SW480 (cell line): ENCODE measurements at regions not wholly inside any gene's neighbourhood (a gene's known extent, or its start where the extent isn't known, plus 50 kb on each side); places are given as distances from the start of the nearest gene placed in this dataset.

Experiments
- DNase-seq: peaks from one replicate; pipeline ENCODE4 v3.0.0-alpha.2; 2016; ENCODE audit warnings: low spot score

DNA sequence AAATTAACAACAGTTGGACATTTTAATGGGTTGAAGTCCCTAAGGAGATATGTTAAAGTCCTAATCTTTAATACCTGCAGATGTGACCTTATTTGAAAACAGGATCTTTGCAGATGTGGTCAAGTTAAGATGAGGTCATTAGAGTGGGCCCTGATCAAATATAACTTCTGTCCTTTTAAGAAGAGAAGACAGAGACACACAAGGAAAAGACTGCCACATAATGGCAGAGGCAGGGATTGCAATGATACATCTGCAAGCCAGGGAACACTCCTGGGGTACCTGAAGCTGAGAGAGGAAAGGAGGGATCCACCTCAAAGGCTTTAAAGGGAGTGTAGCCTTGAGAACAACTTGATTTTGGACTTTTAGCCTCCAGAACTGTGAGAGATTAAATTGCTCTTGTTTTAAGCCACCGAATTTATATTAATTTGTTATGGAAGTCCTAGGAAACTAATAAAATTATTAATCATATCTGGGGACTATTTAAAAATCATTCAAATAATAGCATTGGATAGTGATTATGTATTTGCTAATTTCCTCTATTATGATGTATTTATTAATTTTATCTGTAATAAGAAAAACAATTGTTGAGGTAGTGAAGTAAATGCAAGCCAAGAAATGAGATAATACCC, 700.0 kb upstream of the PCDH15 start:
- DNase-seq: peak; percentile 28

DNA sequence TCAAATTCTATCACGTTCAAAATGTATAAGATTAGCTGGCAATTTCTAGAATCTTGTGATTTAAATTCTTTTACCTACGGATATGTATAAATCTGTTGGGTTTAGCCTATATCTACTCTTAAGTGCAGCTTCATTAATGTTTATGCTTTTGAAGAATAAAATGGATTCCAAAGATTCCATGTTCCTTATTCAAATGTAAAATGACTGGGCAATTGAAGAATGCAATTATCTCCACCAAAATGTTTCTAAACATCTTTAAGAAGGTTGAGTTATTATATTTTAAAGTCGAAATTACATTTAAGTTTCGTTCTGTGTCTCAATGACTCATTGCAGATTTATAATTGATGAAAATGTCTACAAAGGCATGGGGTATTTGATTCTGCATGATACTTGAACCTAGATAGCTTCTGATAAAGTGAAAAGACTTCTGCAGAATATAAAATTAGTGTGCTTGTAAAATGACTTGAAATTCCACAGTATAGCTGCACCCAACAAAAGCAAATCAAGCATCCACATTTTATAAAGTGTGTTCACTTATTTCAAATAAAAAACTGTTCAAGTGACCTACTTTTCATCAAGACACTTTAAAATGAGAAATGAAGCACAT, 697.0 kb upstream of the PCDH15 start:
- DNase-seq: no peak

- no peak for DNase-seq
These were observed 694.5 kb upstream of the PCDH15 start for GRCh38 chr10:55495555-55495954.

DNA sequence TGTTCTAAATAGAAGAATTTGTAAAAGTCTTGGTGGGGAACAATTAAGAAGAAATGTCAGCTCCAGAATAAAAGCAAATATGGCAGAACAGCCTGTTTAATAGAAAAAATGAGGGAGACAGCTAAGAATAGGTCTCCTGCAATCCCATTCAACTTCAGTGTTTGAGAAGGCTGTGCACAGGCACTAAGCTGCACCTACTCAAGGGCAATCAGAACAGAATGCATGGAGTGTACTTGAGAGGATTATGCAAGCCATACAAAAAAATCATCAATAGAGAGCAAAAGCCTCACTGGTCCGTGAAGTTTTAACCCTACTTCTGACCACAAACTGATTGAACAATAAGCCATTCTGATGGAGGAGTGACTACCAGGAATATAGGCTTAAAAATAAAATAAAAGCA, 690.7 kb upstream of the PCDH15 start:
- no peak for DNase-seq

GRCh38 chr10:55485827-55486226, 684.8 kb upstream of the PCDH15 start:
- no peak for DNase-seq

GRCh38 chr10:55476129-55476528, 675.1 kb upstream of the PCDH15 start:
- DNase-seq: no peak

- no peak for DNase-seq
These were observed 673.2 kb upstream of the PCDH15 start for GRCh38 chr10:55474258-55474657.

DNA sequence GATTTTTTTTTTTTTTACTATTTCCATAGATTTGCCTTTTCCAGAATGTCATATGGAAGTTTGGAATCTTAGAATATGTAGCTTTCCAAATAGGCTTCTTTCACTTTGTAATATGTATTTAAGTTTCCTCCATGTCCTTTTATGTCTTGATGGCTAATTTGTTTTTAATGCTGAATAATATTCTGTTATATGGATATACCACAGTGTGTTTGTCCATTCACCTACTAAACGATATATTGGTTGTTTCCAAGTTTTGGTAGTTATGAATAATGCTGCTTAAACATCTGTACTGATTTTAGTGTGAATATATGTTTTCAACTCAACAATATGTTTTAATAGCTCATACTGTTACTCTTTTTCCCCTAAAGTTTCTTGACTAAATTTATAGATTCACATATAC, 669.8 kb upstream of the PCDH15 start:
- no peak for DNase-seq

DNA sequence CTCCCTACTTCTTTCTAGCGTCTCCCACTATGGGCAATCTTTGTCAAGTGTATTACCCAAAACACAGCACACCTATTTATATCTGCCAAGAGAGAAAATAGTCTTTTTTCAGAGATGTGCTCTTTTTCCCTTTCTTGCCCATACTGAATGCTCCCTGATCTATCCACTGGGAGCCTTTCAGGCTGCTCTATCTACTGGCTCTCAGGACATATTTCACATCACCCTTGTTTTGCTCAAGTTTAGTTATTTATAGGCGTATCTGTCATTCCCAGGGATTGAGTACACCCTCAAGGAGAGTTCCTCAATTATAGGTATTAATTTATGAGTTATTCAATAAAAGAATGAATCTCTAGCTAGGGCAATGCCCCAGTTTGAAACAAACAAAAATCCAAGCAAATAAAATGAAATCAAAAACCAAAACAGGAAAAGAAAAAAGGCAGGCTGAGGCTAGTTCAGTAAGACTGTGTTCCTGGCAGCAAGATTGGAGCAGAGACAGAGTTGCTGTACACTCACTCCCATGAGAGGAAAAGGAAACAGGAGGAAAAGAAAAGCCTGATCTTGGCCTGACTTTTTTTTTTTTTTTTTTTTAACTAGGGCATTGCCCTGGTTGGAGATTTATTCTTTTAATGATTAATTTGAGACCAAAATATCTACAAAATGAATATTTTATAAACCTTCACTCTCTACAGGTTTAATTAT, 665.9 kb upstream of the PCDH15 start:
- DNase-seq: no peak

DNA sequence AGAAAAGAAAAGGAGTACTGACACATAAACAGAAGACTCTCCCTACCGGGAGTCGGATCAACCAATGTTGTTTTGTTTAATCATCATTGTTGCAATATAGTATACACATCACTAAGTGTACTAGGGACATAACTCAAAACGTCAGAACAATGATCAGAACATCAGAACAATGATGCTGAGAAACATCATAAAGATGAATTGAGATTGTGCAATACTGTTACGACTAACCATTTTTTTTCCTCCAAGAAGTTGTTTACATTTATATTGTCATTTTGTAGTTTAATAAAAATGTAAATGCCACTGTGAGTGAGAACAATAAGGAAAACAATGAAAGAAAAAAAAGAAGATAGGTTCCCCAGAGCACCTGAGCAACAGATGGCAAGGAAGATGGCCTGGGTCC, 663.1 kb upstream of the PCDH15 start:
- DNase-seq: no peak

- DNase-seq: no peak
These were observed 659.0 kb upstream of the PCDH15 start for GRCh38 chr10:55460008-55460407.

- no peak for DNase-seq
These were observed 649.0 kb upstream of the PCDH15 start for GRCh38 chr10:55449981-55450380.

DNA sequence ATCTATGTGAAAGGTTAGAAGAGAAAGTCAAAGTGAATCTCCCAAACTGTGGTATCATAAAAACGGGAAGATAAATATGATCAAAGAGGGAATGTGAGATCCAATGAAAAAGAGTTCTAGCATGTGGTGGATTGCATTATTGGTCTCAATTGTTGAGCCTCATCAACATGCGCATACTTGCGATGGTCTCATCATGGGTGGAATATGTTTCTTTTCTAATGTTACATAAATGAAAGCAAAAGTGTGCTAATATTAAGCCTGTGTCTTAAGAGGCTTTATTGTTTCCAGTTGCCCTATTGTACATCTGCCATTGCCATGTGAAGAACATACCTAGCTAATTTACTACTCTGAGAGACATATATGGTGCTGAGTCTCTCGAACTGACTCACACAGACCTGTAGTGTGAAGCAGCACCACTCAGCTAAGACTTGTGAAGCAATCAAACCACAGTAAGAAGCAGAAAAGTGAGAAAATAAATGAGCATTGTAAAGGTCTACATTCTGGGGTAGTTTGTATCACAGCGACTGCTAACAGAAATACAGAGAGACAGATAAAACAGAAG, 645.5 kb upstream of the PCDH15 start:
- DNase-seq: no peak

DNA sequence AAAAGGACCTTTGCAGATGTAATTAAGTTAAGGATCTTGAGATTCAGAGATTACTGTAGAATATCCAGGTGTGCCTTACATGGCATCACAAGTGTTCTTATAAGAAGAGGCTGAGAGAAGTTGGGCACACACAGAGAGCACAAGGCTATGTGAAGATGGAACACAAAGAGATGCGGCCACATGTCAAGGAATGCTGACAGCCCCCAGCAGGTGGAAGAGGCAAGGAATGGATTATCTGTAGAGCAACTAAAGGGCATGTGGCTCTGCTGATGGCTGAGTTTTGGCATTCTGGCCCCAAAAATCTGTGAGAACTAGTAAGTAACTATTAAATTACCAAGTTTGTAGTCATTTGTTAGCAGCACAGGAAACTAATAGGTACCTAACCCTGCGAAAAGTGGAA, 640.7 kb upstream of the PCDH15 start:
- DNase-seq: no peak

GRCh38 chr10:55426138-55426537, 625.1 kb upstream of the PCDH15 start:
- DNase-seq: no peak

DNA sequence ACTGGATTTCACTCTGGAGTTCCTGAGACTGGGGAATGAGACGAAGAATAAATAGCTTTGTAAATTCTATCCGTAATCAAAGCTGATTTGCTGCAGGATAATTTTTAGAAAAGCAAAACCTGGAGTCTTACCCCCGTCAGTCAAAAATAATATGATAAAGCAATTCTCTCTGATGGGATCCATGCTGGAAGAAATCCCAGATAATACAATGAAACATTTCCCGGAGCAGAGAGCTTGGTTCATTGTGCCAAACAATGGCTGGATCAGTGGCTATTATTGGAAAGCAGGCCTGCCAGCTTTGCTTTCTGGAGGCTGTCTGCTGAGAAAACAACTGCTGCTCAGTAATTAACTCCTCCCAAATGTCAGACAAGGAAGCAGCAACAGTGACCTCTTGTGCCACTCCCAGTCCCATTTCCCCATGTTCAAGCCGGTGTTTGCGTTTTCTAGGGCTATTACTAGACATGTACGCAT, 609.4 kb upstream of the PCDH15 start:
- peak; percentile 24 for DNase-seq

DNA sequence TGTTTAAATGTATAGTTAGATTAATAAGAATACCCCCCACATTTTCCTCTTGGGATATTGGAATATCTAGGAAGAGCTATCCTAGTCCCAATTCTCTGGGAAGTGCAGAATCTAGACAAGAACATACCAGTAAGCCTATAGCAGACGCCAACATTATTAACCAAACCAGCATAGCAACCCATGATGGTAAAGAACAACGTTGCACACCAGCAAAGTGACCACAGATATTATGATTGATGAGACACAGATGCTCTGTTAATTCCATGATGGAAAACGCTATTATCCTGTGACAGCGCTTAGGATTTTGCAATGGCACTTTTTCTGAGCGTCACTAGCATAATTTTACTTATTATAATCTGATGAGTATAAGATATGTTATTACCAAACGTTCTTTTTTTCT, 603.1 kb upstream of the PCDH15 start:
- DNase-seq: no peak

GRCh38 chr10:55400075-55400849, 599.2 kb upstream of the PCDH15 start:
- peak; percentile 1 for DNase-seq

DNA sequence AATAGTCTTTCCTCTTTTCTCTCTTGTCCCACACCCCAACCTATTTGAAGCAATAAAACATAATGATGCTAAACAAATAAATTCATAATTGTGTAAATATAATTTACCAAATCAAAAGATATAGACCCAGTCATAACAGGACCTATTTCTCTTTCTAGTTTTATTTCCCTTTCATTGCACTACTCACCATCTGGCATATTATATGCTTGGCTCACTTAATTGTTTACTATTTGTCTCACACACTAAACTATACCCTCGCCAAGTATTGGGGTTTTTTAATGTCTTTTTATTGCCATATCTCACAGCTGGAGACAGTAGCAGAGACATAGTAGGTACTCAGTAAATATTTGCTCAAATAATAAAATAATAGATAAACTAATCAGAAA, 597.5 kb upstream of the PCDH15 start:
- no peak for DNase-seq

GRCh38 chr10:55397777-55398496, 596.9 kb upstream of the PCDH15 start:
- no peak for DNase-seq

GRCh38 chr10:55378196-55378595, 577.2 kb upstream of the PCDH15 start:
- no peak for DNase-seq

- DNase-seq: no peak
These were observed 573.9 kb upstream of the PCDH15 start for GRCh38 chr10:55374917-55375316.
